ENCODE measurements at regions not wholly inside any gene's neighbourhood (a gene's known extent, or its start where the extent isn't known, plus 50 kb on each side); places are given as distances from the start of the nearest gene placed in this dataset.

- H3K4me3 ChIP-seq (ENCODE audit: low read depth, low read length), result no peak overlapping the region
- no peak for TF ChIP-seq CTCF (conservative IDR thresholded peaks at IDR 0.05; ENCODE audit: low read depth, low read length)
- DNase-seq (ENCODE audit: low read depth), result no peak
Measured at GRCh38 chr7:115721293-115722217, 309.0 kb downstream of the TFEC start.

- no peak for TF ChIP-seq CTCF (conservative IDR thresholded peaks at IDR 0.05; ENCODE audit: low read depth, low read length)
- no peak overlapping the region for H3K4me3 ChIP-seq (ENCODE audit: low read depth, low read length)
- no peak for DNase-seq (ENCODE audit: low read depth)
Measured at GRCh38 chr7:115719963-115720362, 310.6 kb downstream of the TFEC start.

- TF ChIP-seq CTCF (conservative IDR thresholded peaks at IDR 0.05; ENCODE audit: low read depth, low read length), result no peak
- DNase-seq (ENCODE audit: low read depth), result no peak
- no peak overlapping the region for H3K4me3 ChIP-seq (ENCODE audit: low read depth, low read length)
Measured at GRCh38 chr7:115709664-115710063, 320.9 kb downstream of the TFEC start.

GRCh38 chr7:115708013-115708341, 322.6 kb downstream of the TFEC start:
- no peak for TF ChIP-seq CTCF (conservative IDR thresholded peaks at IDR 0.05; ENCODE audit: low read depth, low read length)
- no peak overlapping the region for H3K4me3 ChIP-seq (ENCODE audit: low read depth, low read length)
- DNase-seq (ENCODE audit: low read depth), result no peak

GRCh38 chr7:115707258-115708012, 323.1 kb downstream of the TFEC start:
- DNase-seq (ENCODE audit: low read depth), result peak; percentile 31
- H3K4me3 ChIP-seq (ENCODE audit: low read depth, low read length), result no peak overlapping the region

GRCh38 chr7:115704884-115705283, 325.7 kb downstream of the TFEC start:
- no peak for TF ChIP-seq CTCF (conservative IDR thresholded peaks at IDR 0.05; ENCODE audit: low read depth, low read length)
- H3K4me3 ChIP-seq (ENCODE audit: low read depth, low read length), result no peak overlapping the region
- DNase-seq (ENCODE audit: low read depth), result no peak

More at GRCh38 chr7:115707258-115708012, 323.1 kb downstream of the TFEC start:
- peak; percentile 50 for TF ChIP-seq CTCF (conservative IDR thresholded peaks at IDR 0.05; ENCODE audit: low read depth, low read length)

All from choroid plexus epithelial cell (primary cell).